Prostate gland (tissue), 2 donors: ENCODE measurements at regions not wholly inside any gene's neighbourhood (a gene's known extent, or its start where the extent isn't known, plus 50 kb on each side); places are given as distances from the start of the nearest gene placed in this dataset.
"Not testable (repeated sequence)": the region's sequence is repeated elsewhere in the genome, so short reads cannot be mapped to it uniquely, and the experiment has no call there.

Experiments
- DNase-seq: peaks from one replicate; pipeline ENCODE4 v3.0.0-alpha.2; 2019; ENCODE audit warnings: low spot score
- H3K27ac ChIP-seq, 2 donors: fragments of 200-600 bp; sonication (generic); 2 replicates each; pipeline ENCODE4 v1.5.1; 2017 to 2019
- H3K27me3 ChIP-seq: fragments of 200-600 bp; sonication (generic); replicated peaks from 2 replicates; pipeline ENCODE4 v1.5.1; 2019; ENCODE audit not compliant: insufficient read depth
- H3K36me3 ChIP-seq, 2 donors: fragments of 200-600 bp; sonication (generic); 1 replicate in 1 of 2; 2 replicates in 1 of 2; pipeline versions ENCODE4 v1.5.1 to v1.8.1; 2017 to 2019
- H3K4me1 ChIP-seq: fragments of 200-600 bp; sonication (generic); replicated peaks from 2 replicates; pipeline ENCODE4 v1.5.1; 2019
- H3K4me3 ChIP-seq, 2 donors: fragments of 200-600 bp; sonication (generic); 2 replicates each; pipeline ENCODE4 v1.5.1; 2017 to 2019
- H3K9me3 ChIP-seq: fragments of 200-600 bp; sonication (generic); 2 replicates; pipeline ENCODE4 v1.5.1; 2017
- CTCF ChIP-seq, 4 experiments: fragments of 200-600 bp in 2 of 4; fragments of 450-650 bp in 2 of 4; sonication (generic) in 2 of 4; IDR thresholded peaks; 1 replicate in 3 of 4; 2 replicates in 1 of 4; pipeline ENCODE4 v1.5.1; 2016 to 2019; ENCODE audit warnings: antibody characterized with exemption in 4 of 4, mild to moderate bottlenecking in 2 of 4, moderate library complexity in 2 of 4
- POLR2A ChIP-seq: fragments of 450-650 bp; IDR thresholded peaks from one replicate; pipeline ENCODE4 v1.6.1; 2016; ENCODE audit warnings: antibody characterized with exemption, mild to moderate bottlenecking
- POLR2AphosphoS5 ChIP-seq: sonication (generic); formaldehyde crosslinking; IDR thresholded peaks from one replicate; pipeline ENCODE4 v1.6.1; 2017; ENCODE audit warnings: antibody characterized with exemption
- WGBS: methylation state at CpG from one replicate; pipeline ENCODE4 v1.1.5; 2018; 5-methylcytosine and 5-hydroxymethylcytosine counted together
- intact Hi-C: fragments of 100-400 bp; cut with DNase I; formaldehyde crosslinking; loops from one replicate; pipeline ENCODE4 v1.14.2; 2022

- DNase-seq: no peak
- 63% methylated on average over 2 of the region's 2 CpGs for WGBS
- H3K9me3 ChIP-seq: no peaks in the 10 kb centered on the region
- intact Hi-C loops: no loop called here
- no peak overlapping the region for H3K27ac ChIP-seq
- TF ChIP-seq POLR2A: no peak
- no peak for TF ChIP-seq CTCF (IDR thresholded peaks at IDR 0.05)
- TF ChIP-seq POLR2AphosphoS5: no peak
- H3K27me3 ChIP-seq: no peaks in the 10 kb centered on the region
- no peaks in the 10 kb centered on the region for H3K36me3 ChIP-seq
- H3K4me1 ChIP-seq: no peaks in the 10 kb centered on the region
- H3K4me3 ChIP-seq: no peak overlapping the region
These were observed 162.6 kb downstream of the MTERF1 start for GRCh38 chr7:91717681-91718470.

- Histone ChIP-seq H3K27me3 (no peaks in the 10 kb centered on the region), H3K4me3 (no peak overlapping the region), H3K9me3 (no peaks in the 10 kb centered on the region), H3K36me3 (no peaks in the 10 kb centered on the region), H3K27ac (no peak overlapping the region), H3K4me1 (no peaks in the 10 kb centered on the region)
- WGBS: 95% methylated on average over 1 of the region's 1 CpG
- DNase-seq: no peak
- TF ChIP-seq POLR2AphosphoS5 (no peak), CTCF (IDR thresholded peaks at IDR 0.05) (no peak), POLR2A (no peak)
- intact Hi-C loops: no loop called here
These were observed 161.5 kb downstream of the MTERF1 start for GRCh38 chr7:91719008-91719407.

GRCh38 chr7:91720260-91720937 is 160.1 kb downstream of the MTERF1 start:
- TF ChIP-seq POLR2AphosphoS5 (no peak), POLR2A (no peak), CTCF (IDR thresholded peaks at IDR 0.05) (no peak)
- no peaks in the 10 kb centered on the region for H3K9me3 ChIP-seq
- H3K27ac ChIP-seq: no peak overlapping the region
- no peak overlapping the region for H3K4me3 ChIP-seq
- no peaks in the 10 kb centered on the region for H3K27me3 ChIP-seq
- H3K36me3 ChIP-seq: no peaks in the 10 kb centered on the region
- 91% methylated on average over 3 of the region's 3 CpGs for WGBS
- no peaks in the 10 kb centered on the region for H3K4me1 ChIP-seq
- no peak for DNase-seq
- intact Hi-C loops: no loop called here

- no peak for TF ChIP-seq CTCF (IDR thresholded peaks at IDR 0.05)
- TF ChIP-seq POLR2AphosphoS5: no peak
- no peak for TF ChIP-seq POLR2A
- no peaks in the 10 kb centered on the region for H3K27me3 ChIP-seq
- no peaks in the 10 kb centered on the region for H3K9me3 ChIP-seq
- intact Hi-C loops: no loop called here
- no peaks in the 10 kb centered on the region for H3K4me1 ChIP-seq
- no peak for DNase-seq
- no peak overlapping the region for H3K4me3 ChIP-seq
- no peak overlapping the region for H3K27ac ChIP-seq
- H3K36me3 ChIP-seq: no peaks in the 10 kb centered on the region
These were observed 157.7 kb downstream of the MTERF1 start for GRCh38 chr7:91722831-91723230.

GRCh38 chr7:91729046-91729445 is 151.5 kb downstream of the MTERF1 start:
- H3K4me3 ChIP-seq, H3K27me3 ChIP-seq, H3K4me1 ChIP-seq, H3K27ac ChIP-seq, H3K9me3 ChIP-seq, intact Hi-C loops, H3K36me3 ChIP-seq, DNase-seq: not testable (repeated sequence)
- 96% methylated on average over 2 of the region's 2 CpGs for WGBS
